ENCODE measurements at regions not wholly inside any gene's neighbourhood (a gene's known extent, or its start where the extent isn't known, plus 50 kb on each side); places are given as distances from the start of the nearest gene placed in this dataset.
A peak's percentile ranks its signal among the peaks of the same experiment; 100 is the strongest.

- H2AFZ ChIP-seq (ENCODE audit: low read depth, low read length): no peak overlapping the region
- intact Hi-C loops (cut with micrococcal nuclease) (no loop called here), dilution Hi-C loops (cut with MboI; ENCODE audit: extremely low pct_ligation_motif_present, low sequenced_read_pairs) (no loop called here)
- H3K9me1 ChIP-seq (replicated peaks; ENCODE audit: control insufficient read depth, extremely low read depth, insufficient read depth, low read length): no peaks in the 10 kb centered on the region
- H3K4me3 ChIP-seq (replicated peaks in 1 of 3; ENCODE audit: insufficient read depth in 1 of 3, low read depth in 1 of 3, low read length in 3 of 3): no peak overlapping the region
- TF ChIP-seq FOS (IDR thresholded peaks at IDR 0.05; ENCODE audit: borderline replicate concordance, insufficient read depth, low read length) (no peak), MAX (IDR thresholded peaks at IDR 0.05; ENCODE audit: insufficient read depth, insufficient read length) (no peak)
- FAIRE-seq (no peak), DNase-seq (ENCODE audit: low read depth, low spot score) (no peak)
- no peak overlapping the region for H3K9ac ChIP-seq (replicated peaks; ENCODE audit: extremely low read depth, insufficient read depth, low read length)
- H3K36me3 ChIP-seq (ENCODE audit: control insufficient read depth in 2 of 2, extremely low read depth in 1 of 2, insufficient read depth in 2 of 2, low read length in 2 of 2): no peaks in the 10 kb centered on the region
- no peaks in the 10 kb centered on the region for H3K27me3 ChIP-seq (ENCODE audit: control insufficient read depth in 2 of 2, insufficient read depth in 2 of 2, low read length in 2 of 2)
- peaks cover 5% of the 10 kb centered on the region for H3K4me1 ChIP-seq (ENCODE audit: control insufficient read depth, extremely low read depth, insufficient read depth, low read length)
- CTCF ChIA-PET: interaction anchor here (1.0 kb wide), 1 partner anchor 18 kb away, joined by 3 read pairs; no protein-coding TSS in a partner anchor
- H3K27ac ChIP-seq (ENCODE audit: insufficient read depth, low read depth, low read length): no peak overlapping the region
- H3K9me3 ChIP-seq (replicated peaks; ENCODE audit: control insufficient read depth, insufficient read depth, low read length): no peaks in the 10 kb centered on the region
- no peak overlapping the region for H3K4me2 ChIP-seq (ENCODE audit: insufficient read depth, low read length)
- H3K79me2 ChIP-seq (ENCODE audit: control insufficient read depth, insufficient read depth, low read length): no peaks in the 10 kb centered on the region
- no TSS peak for BruUV-seq (replicated peaks)
- POLR2A ChIA-PET: no interaction called here
- H4K20me1 ChIP-seq (replicated peaks; ENCODE audit: control insufficient read depth, extremely low read depth, insufficient read depth, low read length): no peaks in the 10 kb centered on the region
Observed at GRCh38 chr1:194228427-194228826, 1042.0 kb upstream of the B3GALT2 start.

GRCh38 chr1:194227161-194227560 is 1040.7 kb upstream of the B3GALT2 start:
- Histone ChIP-seq H3K36me3 (ENCODE audit: control insufficient read depth in 2 of 2, extremely low read depth in 1 of 2, insufficient read depth in 2 of 2, low read length in 2 of 2) (no peaks in the 10 kb centered on the region), H3K27ac (ENCODE audit: insufficient read depth, low read depth, low read length) (no peak overlapping the region), H3K79me2 (ENCODE audit: control insufficient read depth, insufficient read depth, low read length) (no peaks in the 10 kb centered on the region), H3K4me2 (ENCODE audit: insufficient read depth, low read length) (no peak overlapping the region), H3K27me3 (ENCODE audit: control insufficient read depth in 2 of 2, insufficient read depth in 2 of 2, low read length in 2 of 2) (no peaks in the 10 kb centered on the region), H2AFZ (ENCODE audit: low read depth, low read length) (no peak overlapping the region), H3K9me1 (replicated peaks; ENCODE audit: control insufficient read depth, extremely low read depth, insufficient read depth, low read length) (no peaks in the 10 kb centered on the region), H3K9ac (replicated peaks; ENCODE audit: extremely low read depth, insufficient read depth, low read length) (no peak overlapping the region), H4K20me1 (replicated peaks; ENCODE audit: control insufficient read depth, extremely low read depth, insufficient read depth, low read length) (no peaks in the 10 kb centered on the region), H3K4me1 (ENCODE audit: control insufficient read depth, extremely low read depth, insufficient read depth, low read length) (no peaks in the 10 kb centered on the region), H3K4me3 (replicated peaks in 1 of 3; ENCODE audit: insufficient read depth in 1 of 3, low read depth in 1 of 3, low read length in 3 of 3) (no peak overlapping the region), H3K9me3 (replicated peaks; ENCODE audit: control insufficient read depth, insufficient read depth, low read length) (no peaks in the 10 kb centered on the region)
- FAIRE-seq (no peak), DNase-seq (ENCODE audit: low read depth, low spot score) (peak; percentile 3)
- dilution Hi-C loops (cut with MboI; ENCODE audit: extremely low pct_ligation_motif_present, low sequenced_read_pairs): no loop called here
- TF ChIP-seq GATA2 (IDR thresholded peaks at IDR 0.05; ENCODE audit: insufficient read depth, insufficient read length, low read depth, low read length): no peak
- TF ChIP-seq MAX (IDR thresholded peaks at IDR 0.05; ENCODE audit: insufficient read depth, insufficient read length): no peak
- TF ChIP-seq FOS (IDR thresholded peaks at IDR 0.05; ENCODE audit: borderline replicate concordance, insufficient read depth, low read length): no peak
- no peak for TF ChIP-seq EZH2 (IDR thresholded peaks at IDR 0.05; ENCODE audit: borderline replicate concordance, low read depth, low read length, severe bottlenecking)
- ChIA-PET CTCF (no interaction called here), POLR2A (no interaction called here)
- intact Hi-C loops (cut with micrococcal nuclease): no loop called here
- no TSS peak for BruUV-seq (replicated peaks)
